ENCODE measurements at regions not wholly inside any gene's neighbourhood (a gene's known extent, or its start where the extent isn't known, plus 50 kb on each side); places are given as distances from the start of the nearest gene placed in this dataset.
"Not testable (repeated sequence)": the region's sequence is repeated elsewhere in the genome, so short reads cannot be mapped to it uniquely, and the experiment has no call there.

DNA sequence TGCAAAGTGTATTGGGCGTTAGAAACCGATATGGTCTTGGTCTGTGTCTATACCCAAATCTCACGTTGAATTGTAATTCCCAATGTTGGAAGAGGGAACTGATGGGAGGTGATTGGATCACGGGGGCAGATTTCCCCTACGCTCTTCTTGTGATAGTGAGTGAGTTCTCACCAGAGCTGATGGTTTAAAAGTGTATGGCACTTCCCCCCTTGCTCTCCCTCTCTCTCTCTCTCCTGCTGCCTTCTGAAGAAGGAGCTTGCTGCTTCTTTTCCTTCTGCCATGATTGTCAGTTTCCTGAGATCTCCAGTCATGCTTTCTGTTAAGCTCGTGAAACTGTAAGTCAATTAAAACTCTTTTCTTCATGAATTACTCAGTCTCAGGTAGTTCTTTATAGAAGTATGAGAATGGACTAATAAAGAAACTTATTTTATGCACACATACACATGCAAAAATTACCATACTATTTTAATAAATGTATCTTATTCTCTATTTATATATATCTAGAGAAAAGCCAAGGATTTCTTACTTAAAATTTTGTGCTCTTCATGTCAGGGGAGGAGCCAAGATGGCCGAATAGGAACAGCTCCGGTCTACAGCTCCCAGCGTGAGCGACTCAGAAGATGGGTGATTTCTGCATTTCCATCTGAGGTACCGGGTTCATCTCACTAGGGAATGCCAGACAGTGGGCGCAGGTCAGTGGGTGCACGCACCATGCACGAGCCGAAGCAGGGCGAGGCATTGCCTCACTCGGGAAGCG, 1891.0 kb upstream of the FLRT2 start:
- H3K4me1 Mint-ChIP-seq = no peaks in the 10 kb centered on the region
- ATAC-seq (ENCODE audit: low read depth in 2 of 2) = no peak

DNA sequence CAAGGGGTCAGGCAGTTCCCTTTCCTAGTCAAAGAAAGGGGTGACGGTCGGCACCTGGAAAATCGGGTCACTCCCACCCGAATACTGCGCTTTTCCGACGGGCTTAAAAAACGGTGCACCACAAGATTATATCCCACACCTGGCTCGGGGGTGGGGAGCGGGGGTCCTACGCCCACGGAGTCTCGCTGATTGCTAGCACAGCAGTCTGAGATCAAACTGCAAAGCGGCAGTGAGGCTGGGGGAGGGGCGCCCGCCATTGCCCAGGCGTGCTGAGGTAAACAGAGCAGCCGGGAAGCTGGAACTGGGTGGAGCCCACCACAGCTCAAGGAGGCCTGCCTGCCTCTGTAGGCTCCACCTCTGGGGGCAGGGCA, 1890.5 kb upstream of the FLRT2 start:
- DNase-seq; H3K27ac ChIP-seq (ENCODE audit: insufficient read depth, low read length, poor library complexity, severe bottlenecking); H3K9me3 ChIP-seq (ENCODE audit: control insufficient read depth in 2 of 2, low read length in 2 of 2); H3K36me3 ChIP-seq (ENCODE audit: control insufficient read depth, insufficient read depth, low read length); H3K4me3 Mint-ChIP-seq; H3K4me3 ChIP-seq (ENCODE audit: low read depth, low read length); H3K27me3 ChIP-seq (ENCODE audit: control insufficient read depth, insufficient read depth, low read length); H3K4me1 Mint-ChIP-seq; ATAC-seq (ENCODE audit: low read depth in 2 of 2); H3K27ac Mint-ChIP-seq; H3K36me3 Mint-ChIP-seq; H3K4me1 ChIP-seq (ENCODE audit: control insufficient read depth, insufficient read depth, low read length, poor library complexity, severe bottlenecking); H3K27me3 Mint-ChIP-seq: not testable (repeated sequence)
- peaks cover 2 to 13% (median 4%) of the 10 kb centered on the region in 7 donors for H3K9me3 Mint-ChIP-seq

More for the DNA sequence above, 1891.0 kb upstream of the FLRT2 start:
- H3K27ac ChIP-seq (ENCODE audit: insufficient read depth, low read length, poor library complexity, severe bottlenecking) = no peak overlapping the region
- H3K36me3 ChIP-seq (ENCODE audit: control insufficient read depth, insufficient read depth, low read length) = no peaks in the 10 kb centered on the region
- no peaks in the 10 kb centered on the region for H3K27me3 Mint-ChIP-seq
- H3K4me3 Mint-ChIP-seq = no peak overlapping the region
- no peak for DNase-seq
- H3K36me3 Mint-ChIP-seq = no peaks in the 10 kb centered on the region
- no peaks in the 10 kb centered on the region for H3K4me1 ChIP-seq (ENCODE audit: control insufficient read depth, insufficient read depth, low read length, poor library complexity, severe bottlenecking)
- no peak overlapping the region for H3K4me3 ChIP-seq (ENCODE audit: low read depth, low read length)
- H3K27me3 ChIP-seq (ENCODE audit: control insufficient read depth, insufficient read depth, low read length) = no peaks in the 10 kb centered on the region
- no peak overlapping the region for H3K27ac Mint-ChIP-seq
- peaks cover 0 to 4% of the 10 kb centered on the region in 2 experiments for H3K9me3 ChIP-seq (ENCODE audit: control insufficient read depth in 2 of 2, low read length in 2 of 2)
- H3K9me3 Mint-ChIP-seq = peaks cover 3 to 13% (median 4%) of the 10 kb centered on the region in 7 donors

DNA sequence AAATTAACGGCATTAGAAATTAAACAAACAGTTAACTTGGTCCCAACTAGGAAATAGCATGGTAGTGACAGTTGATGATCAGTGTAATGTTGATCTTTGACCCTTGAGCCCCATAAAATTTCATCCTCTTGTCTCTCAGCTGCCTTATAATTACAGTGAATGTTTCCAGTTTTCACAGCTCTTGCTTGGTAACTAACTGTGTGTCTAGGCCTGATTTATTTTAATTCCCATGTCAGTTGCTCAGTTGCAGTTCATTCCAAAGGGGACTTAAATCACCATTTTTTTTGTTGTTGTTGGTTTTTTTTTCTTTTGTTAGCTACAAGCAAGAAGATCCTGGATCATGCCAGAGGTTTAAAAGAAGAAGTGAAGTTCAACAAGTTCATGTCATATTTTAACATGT, 1883.7 kb upstream of the FLRT2 start:
- Mint-ChIP-seq H3K4me3 (no peak overlapping the region), H3K27me3 (no peaks in the 10 kb centered on the region), H3K4me1 (no peaks in the 10 kb centered on the region), H3K9me3 (peaks cover 2 to 15% (median 4%) of the 10 kb centered on the region in 7 donors), H3K36me3 (no peaks in the 10 kb centered on the region), H3K27ac (no peak overlapping the region)
- Histone ChIP-seq H3K4me1 (ENCODE audit: control insufficient read depth, insufficient read depth, low read length, poor library complexity, severe bottlenecking) (no peaks in the 10 kb centered on the region), H3K9me3 (ENCODE audit: control insufficient read depth in 2 of 2, low read length in 2 of 2) (peaks cover 0 to 2% of the 10 kb centered on the region in 2 experiments), H3K36me3 (ENCODE audit: control insufficient read depth, insufficient read depth, low read length) (no peaks in the 10 kb centered on the region), H3K27me3 (ENCODE audit: control insufficient read depth, insufficient read depth, low read length) (no peaks in the 10 kb centered on the region), H3K4me3 (ENCODE audit: low read depth, low read length) (no peak overlapping the region), H3K27ac (ENCODE audit: insufficient read depth, low read length, poor library complexity, severe bottlenecking) (no peak overlapping the region)
- ATAC-seq (ENCODE audit: low read depth in 2 of 2) = no peak
- no peak for DNase-seq

DNA sequence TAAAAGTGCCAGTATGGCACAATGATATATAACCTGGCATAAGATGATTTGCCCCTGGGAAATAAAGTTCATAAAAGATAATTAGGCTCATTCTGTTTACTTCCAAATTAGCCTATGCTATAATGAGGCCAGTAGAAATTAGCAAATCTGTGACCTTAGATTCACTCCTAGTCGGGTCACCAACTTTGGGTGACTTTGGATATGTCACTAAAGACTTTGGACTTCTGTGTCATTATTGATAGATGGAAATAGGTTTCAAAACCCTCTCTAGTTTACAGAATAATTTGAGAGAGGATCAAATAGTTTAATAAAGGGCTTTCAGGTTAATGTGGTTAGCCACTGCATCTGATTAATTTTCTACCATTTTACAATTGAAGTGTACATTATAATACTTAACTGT, 1869.3 kb upstream of the FLRT2 start:
- H3K9me3 Mint-ChIP-seq = peaks cover 0 to 44% (median 3%) of the 10 kb centered on the region in 7 donors
- Histone ChIP-seq H3K27ac (ENCODE audit: insufficient read depth, low read length, poor library complexity, severe bottlenecking) (no peak overlapping the region), H3K4me1 (ENCODE audit: control insufficient read depth, insufficient read depth, low read length, poor library complexity, severe bottlenecking) (no peaks in the 10 kb centered on the region), H3K4me3 (ENCODE audit: low read depth, low read length) (no peak overlapping the region), H3K36me3 (ENCODE audit: control insufficient read depth, insufficient read depth, low read length) (no peaks in the 10 kb centered on the region), H3K9me3 (ENCODE audit: control insufficient read depth in 2 of 2, low read length in 2 of 2) (no peaks in the 10 kb centered on the region), H3K27me3 (ENCODE audit: control insufficient read depth, insufficient read depth, low read length) (no peaks in the 10 kb centered on the region)
- ATAC-seq (ENCODE audit: low read depth in 2 of 2) = no peak
- no peak for DNase-seq
- H3K27ac Mint-ChIP-seq = no peak overlapping the region
- no peaks in the 10 kb centered on the region for H3K36me3 Mint-ChIP-seq
- no peaks in the 10 kb centered on the region for H3K4me1 Mint-ChIP-seq
- H3K27me3 Mint-ChIP-seq = no peaks in the 10 kb centered on the region
- H3K4me3 Mint-ChIP-seq = no peak overlapping the region

DNA sequence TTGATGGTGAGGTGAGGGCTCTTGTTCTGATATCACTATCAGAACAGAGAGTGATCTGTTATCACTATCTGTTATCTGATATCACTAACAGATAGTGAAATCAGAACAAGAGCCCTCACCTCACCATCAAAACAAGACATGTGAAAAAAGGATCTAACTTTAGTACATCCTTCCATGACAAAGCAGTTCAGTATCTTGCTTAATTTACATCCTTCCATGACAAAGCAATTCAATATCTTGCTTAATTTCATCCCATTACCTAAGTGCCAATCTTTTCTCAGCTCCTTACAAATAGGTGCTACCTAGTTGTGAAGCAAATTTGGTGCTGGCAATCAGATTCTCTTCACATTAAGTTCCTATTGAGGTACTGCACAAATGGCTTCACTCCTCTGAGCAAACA, 1865.6 kb upstream of the FLRT2 start:
- H3K4me1 ChIP-seq (ENCODE audit: control insufficient read depth, insufficient read depth, low read length, poor library complexity, severe bottlenecking) = no peaks in the 10 kb centered on the region
- no peaks in the 10 kb centered on the region for H3K9me3 ChIP-seq (ENCODE audit: control insufficient read depth in 2 of 2, low read length in 2 of 2)
- H3K27ac ChIP-seq (ENCODE audit: insufficient read depth, low read length, poor library complexity, severe bottlenecking) = no peak overlapping the region
- ATAC-seq (ENCODE audit: low read depth in 2 of 2) (no peak), DNase-seq (no peak)
- Mint-ChIP-seq H3K4me1 (no peaks in the 10 kb centered on the region), H3K4me3 (no peak overlapping the region), H3K9me3 (peaks cover 3 to 31% (median 8%) of the 10 kb centered on the region in 7 donors), H3K27ac (no peak overlapping the region), H3K27me3 (no peaks in the 10 kb centered on the region), H3K36me3 (no peaks in the 10 kb centered on the region)
- no peak overlapping the region for H3K4me3 ChIP-seq (ENCODE audit: low read depth, low read length)
- H3K27me3 ChIP-seq (ENCODE audit: control insufficient read depth, insufficient read depth, low read length) = no peaks in the 10 kb centered on the region
- no peaks in the 10 kb centered on the region for H3K36me3 ChIP-seq (ENCODE audit: control insufficient read depth, insufficient read depth, low read length)

DNA sequence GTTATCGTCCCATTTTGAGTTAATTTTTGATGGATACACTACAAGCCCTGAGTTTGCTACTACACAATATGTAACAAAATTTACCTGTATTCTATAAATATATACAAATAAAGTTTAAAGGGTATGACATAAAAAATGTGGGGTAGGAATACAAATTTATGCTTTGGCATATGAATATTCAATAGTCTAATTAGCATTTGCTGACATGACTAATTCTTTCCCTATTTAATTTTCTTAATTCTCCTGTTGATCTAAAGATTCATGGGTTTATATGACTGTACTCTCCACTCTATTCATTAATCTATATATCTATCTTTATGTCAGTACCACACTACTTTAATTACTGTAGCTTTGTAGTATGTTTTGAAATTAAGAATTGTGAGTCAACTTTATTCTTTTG, 1840.7 kb upstream of the FLRT2 start:
- Mint-ChIP-seq H3K27me3 (no peaks in the 10 kb centered on the region), H3K36me3 (no peaks in the 10 kb centered on the region), H3K4me3 (no peak overlapping the region), H3K9me3 (peaks cover 0 to 13% (median 5%) of the 10 kb centered on the region in 7 donors), H3K4me1 (no peaks in the 10 kb centered on the region), H3K27ac (no peak overlapping the region)
- no peaks in the 10 kb centered on the region for H3K4me1 ChIP-seq (ENCODE audit: control insufficient read depth, insufficient read depth, low read length, poor library complexity, severe bottlenecking)
- H3K9me3 ChIP-seq (ENCODE audit: control insufficient read depth in 2 of 2, low read length in 2 of 2) = peaks cover 0 to 6% of the 10 kb centered on the region in 2 experiments
- H3K27ac ChIP-seq (ENCODE audit: insufficient read depth, low read length, poor library complexity, severe bottlenecking) = no peak overlapping the region
- no peak overlapping the region for H3K4me3 ChIP-seq (ENCODE audit: low read depth, low read length)
- H3K36me3 ChIP-seq (ENCODE audit: control insufficient read depth, insufficient read depth, low read length) = no peaks in the 10 kb centered on the region
- H3K27me3 ChIP-seq (ENCODE audit: control insufficient read depth, insufficient read depth, low read length) = no peaks in the 10 kb centered on the region
- DNase-seq (no peak), ATAC-seq (ENCODE audit: low read depth in 2 of 2) (no peak)

DNA sequence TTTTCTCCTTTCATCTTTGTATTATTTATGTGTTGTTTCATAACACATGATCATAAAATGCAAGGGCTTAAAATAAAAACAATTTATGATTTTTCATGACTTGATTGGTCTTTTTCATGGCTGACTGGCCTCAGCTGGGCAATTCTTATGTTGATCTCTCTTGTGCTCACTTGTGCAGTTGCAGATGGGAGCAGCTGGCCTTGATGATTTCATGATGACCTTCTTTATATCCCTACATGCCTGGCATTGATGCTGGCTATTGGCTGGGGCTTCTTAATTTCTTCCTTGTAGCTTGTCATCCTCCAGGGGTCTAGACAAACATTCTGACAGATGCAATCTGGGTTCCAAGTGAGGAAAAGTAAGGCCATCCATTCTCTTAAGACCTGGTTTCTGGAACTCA, 1832.8 kb upstream of the FLRT2 start:
- H3K27me3 ChIP-seq (ENCODE audit: control insufficient read depth, insufficient read depth, low read length) = no peaks in the 10 kb centered on the region
- H3K9me3 Mint-ChIP-seq = peaks cover 0 to 17% (median 4%) of the 10 kb centered on the region in 7 donors
- no peak for ATAC-seq (ENCODE audit: low read depth in 2 of 2)

DNA sequence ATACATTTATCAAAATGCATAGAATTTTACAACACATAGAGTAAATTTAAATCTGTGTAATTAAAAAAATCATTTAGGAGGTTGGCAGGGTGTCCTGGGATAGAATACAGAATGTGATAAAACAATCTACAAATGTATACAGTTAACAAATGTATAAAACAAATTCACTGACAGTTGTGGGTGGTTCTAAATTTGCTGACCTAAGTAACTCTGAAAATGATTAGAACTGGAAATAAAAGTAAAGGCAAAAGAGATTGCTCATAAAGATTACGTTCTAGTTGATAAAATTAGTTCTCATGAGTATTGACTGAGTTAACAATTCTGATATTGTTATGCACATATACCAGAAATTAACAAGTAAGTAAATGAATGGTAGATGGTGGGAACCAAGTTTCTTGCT, 1827.3 kb upstream of the FLRT2 start:
- no peaks in the 10 kb centered on the region for H3K4me1 ChIP-seq (ENCODE audit: control insufficient read depth, insufficient read depth, low read length, poor library complexity, severe bottlenecking)
- no peak overlapping the region for H3K4me3 ChIP-seq (ENCODE audit: low read depth, low read length)
- ATAC-seq (ENCODE audit: low read depth in 2 of 2) = no peak
- no peak overlapping the region for H3K27ac ChIP-seq (ENCODE audit: insufficient read depth, low read length, poor library complexity, severe bottlenecking)
- no peak for DNase-seq
- no peaks in the 10 kb centered on the region for H3K27me3 ChIP-seq (ENCODE audit: control insufficient read depth, insufficient read depth, low read length)
- Mint-ChIP-seq H3K27ac (no peak overlapping the region), H3K4me1 (no peaks in the 10 kb centered on the region), H3K9me3 (peaks cover 1 to 17% (median 4%) of the 10 kb centered on the region in 7 donors), H3K36me3 (no peaks in the 10 kb centered on the region), H3K27me3 (no peaks in the 10 kb centered on the region), H3K4me3 (no peak overlapping the region)
- peaks cover 2 to 9% of the 10 kb centered on the region in 2 experiments for H3K9me3 ChIP-seq (ENCODE audit: control insufficient read depth in 2 of 2, low read length in 2 of 2)
- H3K36me3 ChIP-seq (ENCODE audit: control insufficient read depth, insufficient read depth, low read length) = no peaks in the 10 kb centered on the region

More for the DNA sequence above, 1832.8 kb upstream of the FLRT2 start:
- Histone ChIP-seq H3K4me3 (ENCODE audit: low read depth, low read length) (no peak overlapping the region), H3K36me3 (ENCODE audit: control insufficient read depth, insufficient read depth, low read length) (no peaks in the 10 kb centered on the region), H3K27ac (ENCODE audit: insufficient read depth, low read length, poor library complexity, severe bottlenecking) (no peak overlapping the region), H3K9me3 (ENCODE audit: control insufficient read depth in 2 of 2, low read length in 2 of 2) (no peaks in the 10 kb centered on the region), H3K4me1 (ENCODE audit: control insufficient read depth, insufficient read depth, low read length, poor library complexity, severe bottlenecking) (no peaks in the 10 kb centered on the region)
- Mint-ChIP-seq H3K4me1 (no peaks in the 10 kb centered on the region), H3K4me3 (no peak overlapping the region), H3K27me3 (no peaks in the 10 kb centered on the region), H3K27ac (no peak overlapping the region), H3K36me3 (no peaks in the 10 kb centered on the region)
- no peak for DNase-seq
